HCT116 (cell line): ENCODE measurements at regions not wholly inside any gene's neighbourhood (a gene's known extent, or its start where the extent isn't known, plus 50 kb on each side); places are given as distances from the start of the nearest gene placed in this dataset.
"Not testable (repeated sequence)": the region's sequence is repeated elsewhere in the genome, so short reads cannot be mapped to it uniquely, and the experiment has no call there.

ENCODE experiments used
- ATAC-seq: fragments of 200-7000 bp; cut with Tn5 transposase; 2 replicates; pipeline ENCODE4 v1.9.1; 2020; ENCODE audit warnings: mild to moderate bottlenecking, moderate library complexity
- BruUV-seq: library from RNA; stranded (reverse); fragments of 400-500 nt; replicated peaks from 2 replicates; lab custom pipeline; 2021; lab: Mats Ljungman, UMichigan
- CTCF ChIA-PET: fragments of 300-600 bp; sonication (Branson Sonifier 250); formaldehyde crosslinking; loops from one replicate; lab custom pipeline; 2021; ENCODE audit warnings: antibody characterized with exemption; lab: Charles Lee
- POLR2A ChIA-PET: fragments of 300-600, 350-600 bp; sonication (Branson Sonifier 250); formaldehyde crosslinking; loops from one replicate; lab custom pipeline; 2021; ENCODE audit warnings: antibody characterized with exemption; lab: Charles Lee
- RAD21 ChIA-PET, 2 experiments: fragments of 300-600 bp; sonication (Branson Sonifier 250); formaldehyde crosslinking; loops; one replicate each; lab custom pipeline; 2023; ENCODE audit warnings: low total read pairs in 2 of 2; ENCODE audit not compliant: uncharacterized antibody in 2 of 2, unreplicated experiment in 2 of 2, low non-redundant PET in 1 of 2; lab: Charles Lee
- DNase-seq: peaks from one replicate; pipeline ENCODE4 v3.0.0-alpha.2; 2010; ENCODE audit warnings: low read depth, low spot score
- H2AFZ ChIP-seq: fragments of 200-600 bp; shearing (Covaris generic), sonication (generic); 2 replicates; pipeline ENCODE4 v1.6.1; 2017; ENCODE audit warnings: low read depth, mixed run types, mixed read lengths, antibody characterized with exemption, low read length; ENCODE audit not compliant: poor library complexity, severe bottlenecking
- H3K27ac ChIP-seq: 2 replicates; pipeline ENCODE4 v1.5.1; 2012; ENCODE audit warnings: low read depth, low read length
- H3K27me3 ChIP-seq: fragments of 200-600 bp; sonication (generic); 2 replicates; pipeline ENCODE4 v1.6.1; 2016; ENCODE audit warnings: mixed run types, low read length, mixed read lengths; ENCODE audit not compliant: insufficient read depth
- H3K36me3 ChIP-seq, 2 experiments: fragments of 200-500 bp in 1 of 2; fragments of 200-600 bp in 1 of 2; sonication (Bioruptor generic) in 1 of 2; sonication (generic) in 1 of 2; 2 replicates each; pipeline versions ENCODE4 v1.5.1 to v1.6.1; 2014 to 2016; ENCODE audit warnings: low read length in 2 of 2, inconsistent platforms in 1 of 2, mixed read lengths in 1 of 2, mixed run types in 1 of 2; ENCODE audit not compliant: insufficient read depth in 2 of 2, control insufficient read depth in 1 of 2
- H3K4me1 ChIP-seq, 2 experiments: fragments of 200-600 bp in 1 of 2; sonication (generic) in 1 of 2; 2 replicates each; pipeline versions ENCODE4 v1.5.1 to v1.6.1; 2012 to 2017; ENCODE audit warnings: low read length in 2 of 2, inconsistent platforms in 1 of 2, mild to moderate bottlenecking in 1 of 2, mixed read lengths in 1 of 2, mixed run types in 1 of 2, moderate library complexity in 1 of 2; ENCODE audit not compliant: insufficient read depth in 2 of 2, control insufficient read depth in 1 of 2
- H3K4me2 ChIP-seq: fragments of 200-600 bp; sonication (generic); 2 replicates; pipeline ENCODE4 v1.6.1; 2017; ENCODE audit warnings: mixed run types, low read length, mixed read lengths
- H3K4me3 ChIP-seq, 2 experiments: fragments of 200-600 bp in 1 of 2; sonication (generic) in 1 of 2; replicated peaks in 1 of 2; 2 replicates each; pipeline ENCODE4 v1.5.1; 2011 to 2016; ENCODE audit warnings: low read length in 2 of 2, control low read depth in 1 of 2, low read depth in 1 of 2, mild to moderate bottlenecking in 1 of 2, mixed read lengths in 1 of 2, mixed run types in 1 of 2
- H3K79me2 ChIP-seq: fragments of 200-600 bp; sonication (generic); 2 replicates; pipeline ENCODE4 v1.6.1; 2017; ENCODE audit warnings: mild to moderate bottlenecking, mixed run types, low read length, moderate library complexity, mixed read lengths; ENCODE audit not compliant: insufficient read depth
- H3K9ac ChIP-seq: fragments of 200-600 bp; sonication (generic); 2 replicates; pipeline ENCODE4 v1.6.1; 2016; ENCODE audit warnings: low read length, mixed read lengths
- H3K9me2 ChIP-seq: fragments of 200-600 bp; sonication (generic), shearing (Covaris generic); 2 replicates; pipeline ENCODE4 v1.6.1; 2017; ENCODE audit warnings: mixed run types, mild to moderate bottlenecking, moderate library complexity; ENCODE audit not compliant: insufficient read depth
- H3K9me3 ChIP-seq, 2 experiments: fragments of 200-500 bp in 1 of 2; fragments of 200-600 bp in 1 of 2; sonication (Bioruptor generic) in 1 of 2; sonication (generic) in 1 of 2; 2 replicates each; pipeline ENCODE4 v1.6.1; 2014 to 2017; ENCODE audit warnings: low read length in 2 of 2, mixed read lengths in 2 of 2, inconsistent platforms in 1 of 2, low read depth in 1 of 2, mild to moderate bottlenecking in 1 of 2, mixed run types in 1 of 2, moderate library complexity in 1 of 2; ENCODE audit not compliant: control insufficient read depth in 1 of 2, insufficient read depth in 1 of 2
- H4K20me1 ChIP-seq: fragments of 200-600 bp; sonication (generic), shearing (Covaris generic); 2 replicates; pipeline ENCODE4 v1.6.1; 2017; ENCODE audit warnings: mixed run types, mild to moderate bottlenecking, moderate library complexity; ENCODE audit not compliant: insufficient read depth
- ATF3 ChIP-seq: IDR thresholded peaks from 2 replicates; pipeline ENCODE4 v1.6.1; 2012
- CBX3 ChIP-seq: IDR thresholded peaks from 2 replicates; pipeline ENCODE4 v1.6.1; 2012; ENCODE audit warnings: low read depth
- CEBPB ChIP-seq: IDR thresholded peaks from 2 replicates; pipeline ENCODE4 v1.6.1; 2012; ENCODE audit warnings: low read depth
- EGR1 ChIP-seq: IDR thresholded peaks from 2 replicates; pipeline ENCODE4 v1.6.1; 2012; ENCODE audit warnings: low read depth
- EZH2 ChIP-seq: fragments of 200-600 bp; sonication (generic); IDR thresholded peaks from 2 replicates; pipeline ENCODE4 v1.6.1; 2017; ENCODE audit warnings: antibody characterized with exemption, mixed run types
- EZH2phosphoT487 ChIP-seq: fragments of 200-600 bp; IDR thresholded peaks from 2 replicates; pipeline ENCODE4 v1.6.1; 2018; ENCODE audit warnings: antibody characterized with exemption, borderline replicate concordance
- FOSL1 ChIP-seq: IDR thresholded peaks from 2 replicates; pipeline ENCODE4 v1.6.1; 2012; ENCODE audit warnings: low read depth
- JUND ChIP-seq: IDR thresholded peaks from 2 replicates; pipeline ENCODE4 v1.6.1; 2012
- MAX ChIP-seq: IDR thresholded peaks from 2 replicates; pipeline ENCODE4 v1.6.1; 2012
- POLR2A ChIP-seq: IDR thresholded peaks from 2 replicates; pipeline ENCODE4 v1.7.0; 2011; ENCODE audit warnings: borderline replicate concordance; ENCODE audit not compliant: insufficient read depth, insufficient read length; ENCODE audit errors: extremely low read depth
- SP1 ChIP-seq: IDR thresholded peaks from 2 replicates; pipeline ENCODE4 v1.6.1; 2012; ENCODE audit warnings: low read depth
- ZFX ChIP-seq: fragments of 450-650 bp; IDR thresholded peaks from 2 replicates; pipeline ENCODE4 v1.6.1; 2017
- intact Hi-C: fragments of 100-400 bp; cut with micrococcal nuclease; formaldehyde crosslinking; loops from 2 replicates; pipeline ENCODE4 v1.10.0; 2022

DNA sequence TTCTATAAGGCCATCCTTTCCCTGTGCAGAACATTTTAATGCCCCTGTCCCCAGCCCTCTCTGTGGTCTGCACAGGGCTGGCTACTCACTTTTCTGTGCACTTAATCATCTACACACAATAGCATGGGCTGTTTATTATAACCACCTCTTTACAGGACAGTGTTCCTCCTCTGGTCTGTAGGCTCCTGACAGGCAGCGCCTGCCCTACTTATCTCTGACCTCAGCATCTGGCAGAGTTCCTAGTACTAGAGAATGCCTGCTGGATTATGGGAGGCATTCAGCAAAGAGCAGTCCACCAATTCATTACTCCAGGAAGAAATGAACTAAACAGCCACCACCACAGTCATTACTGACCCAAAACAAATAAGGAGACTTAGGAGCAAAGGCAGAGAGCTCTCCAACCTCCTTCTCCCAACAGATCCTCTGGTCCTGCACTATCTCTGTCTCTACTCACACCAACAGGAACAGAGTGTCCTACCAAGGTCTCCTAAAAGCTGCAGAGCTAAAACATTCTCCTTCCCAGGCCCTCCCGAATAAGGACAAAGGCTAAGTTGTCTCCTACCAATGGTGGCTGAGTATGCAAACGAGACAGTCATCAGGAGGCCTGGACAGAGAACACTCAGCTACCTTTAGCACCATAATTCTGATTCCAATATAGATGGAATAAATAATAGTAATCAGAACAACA lies 279.2 kb downstream of the QDPR start:
- Histone ChIP-seq H3K4me3 (no peak overlapping the region), H3K27me3 (no peaks in the 10 kb centered on the region; the same call in 1 of the 2 replicates), H3K9me2 (no peaks in the 10 kb centered on the region), H3K4me2 (no peak overlapping the region), H3K9ac (no peak overlapping the region), H3K27ac (no peak overlapping the region), H2AFZ (no peak overlapping the region), H3K4me1 (peaks cover 0 to 7% of the 10 kb centered on the region in 2 experiments; a peak in 1 of 4 replicates), H3K9me3 (no peaks in the 10 kb centered on the region), H3K36me3 (no peaks in the 10 kb centered on the region), H4K20me1 (no peaks in the 10 kb centered on the region; the same call in 1 of the 2 replicates), H3K79me2 (no peaks in the 10 kb centered on the region)
- TF ChIP-seq EZH2 (no peak), ZFX (no peak), EGR1 (no peak), MAX (no peak), FOSL1 (no peak), POLR2A (no peak), CBX3 (no peak), ATF3 (no peak), SP1 (no peak), JUND (no peak), CEBPB (no peak), EZH2phosphoT487 (no peak)
- POLR2A ChIA-PET: no interaction called here
- DNase-seq (peak; percentile 1), ATAC-seq (peak; percentile 59)
- CTCF ChIA-PET: no interaction called here
- BruUV-seq: no TSS peak
- RAD21 ChIA-PET: no interaction called here
- intact Hi-C loops: no loop called here

GRCh38 chr4:17231880-17232475 lies 279.9 kb downstream of the QDPR start:
- intact Hi-C loops, H3K36me3 ChIP-seq, CTCF ChIA-PET, H3K9me2 ChIP-seq, H3K27ac ChIP-seq, ATAC-seq, H3K27me3 ChIP-seq, POLR2A ChIA-PET, H3K4me3 ChIP-seq, RAD21 ChIA-PET, DNase-seq, H3K9ac ChIP-seq, H3K9me3 ChIP-seq, H3K4me2 ChIP-seq, BruUV-seq, H3K4me1 ChIP-seq, H3K79me2 ChIP-seq, H2AFZ ChIP-seq, H4K20me1 ChIP-seq: not testable (repeated sequence)
